GM12878 (cell line): ENCODE measurements at regions not wholly inside any gene's neighbourhood (a gene's known extent, or its start where the extent isn't known, plus 50 kb on each side); places are given as distances from the start of the nearest gene placed in this dataset.

Experiments
- ATAC-seq: fragments of 200-7000 bp; cut with Tn5 transposase; 3 replicates; pipeline ENCODE4 v1.9.1; 2020; ENCODE audit warnings: mild to moderate bottlenecking, moderate library complexity
- BruUV-seq: library from RNA; stranded (reverse); fragments of 400-500 nt; replicated peaks from 2 replicates; lab custom pipeline; 2021; lab: Mats Ljungman, UMichigan
- CTCF ChIA-PET: fragments of 300-600 bp; sonication (Branson Sonifier 250); formaldehyde crosslinking; extraction: SDS; loops from one replicate; lab custom pipeline; 2021; ENCODE audit warnings: inconsistent platforms; lab: Yijun Ruan, JAX
- POLR2A ChIA-PET: fragments of 350-600 bp; formaldehyde crosslinking; extraction: SDS; loops from one replicate; lab custom pipeline; 2021; ENCODE audit warnings: inconsistent platforms; lab: Charles Lee
- RAD21 ChIA-PET: fragments of 300-600 bp; sonication (Branson Sonifier 250); formaldehyde crosslinking; loops from one replicate; lab custom pipeline; 2023; ENCODE audit warnings: antibody characterized with exemption; ENCODE audit not compliant: unreplicated experiment; lab: Charles Lee
- SMC1A ChIA-PET: fragments of 300-600 bp; sonication (Branson Sonifier 250); formaldehyde crosslinking; loops from one replicate; lab custom pipeline; 2023; ENCODE audit not compliant: unreplicated experiment, uncharacterized antibody; lab: Charles Lee
- DNase-seq: peaks from one replicate; pipeline ENCODE4 v3.0.0-alpha.2; 2011; ENCODE audit warnings: low read depth, low spot score
- FAIRE-seq: peaks from 3 replicates; lab custom pipeline; 2011; peaks lifted over from hg19 to GRCh38; lab: Jason Lieb, UNC
- H2AFZ ChIP-seq: 2 replicates; pipeline ENCODE4 v1.6.0; 2011; ENCODE audit warnings: low read depth, low read length, control low read depth; ENCODE audit not compliant: control insufficient read depth
- H3K27ac ChIP-seq: 2 replicates; pipeline ENCODE4 v1.5.1; 2011; ENCODE audit warnings: control low read depth; ENCODE audit not compliant: control insufficient read depth, insufficient read depth
- H3K27me3 ChIP-seq, 2 experiments: replicated peaks in 1 of 2; 2 replicates each; pipeline versions ENCODE4 v1.6.0 to v1.6.1; 2011; ENCODE audit warnings: low read length in 1 of 2; ENCODE audit not compliant: control insufficient read depth in 2 of 2, insufficient read depth in 2 of 2
- H3K36me3 ChIP-seq, 2 experiments: 2 replicates each; pipeline ENCODE4 v1.5.1; 2011; ENCODE audit warnings: low read length in 1 of 2; ENCODE audit not compliant: control insufficient read depth in 2 of 2, insufficient read depth in 2 of 2
- H3K4me1 ChIP-seq: 2 replicates; pipeline ENCODE4 v1.6.1; 2011; ENCODE audit warnings: mild to moderate bottlenecking, low read length, moderate library complexity, mixed read lengths; ENCODE audit not compliant: control insufficient read depth, insufficient read depth
- H3K4me2 ChIP-seq: 2 replicates; pipeline ENCODE4 v1.6.0; 2011; ENCODE audit warnings: control low read depth; ENCODE audit not compliant: control insufficient read depth, insufficient read depth
- H3K4me3 ChIP-seq: fragments of 200-600 bp; sonication (generic); 2 replicates; pipeline ENCODE4 v1.5.1; 2016
- H3K79me2 ChIP-seq: 2 replicates; pipeline ENCODE4 v1.6.0; 2011; ENCODE audit warnings: low read length; ENCODE audit not compliant: control insufficient read depth, insufficient read depth
- H3K9ac ChIP-seq: 2 replicates; pipeline ENCODE4 v1.8.0; 2011; ENCODE audit warnings: low read length, control low read depth, mixed read lengths; ENCODE audit not compliant: control insufficient read depth, insufficient read depth
- H3K9me3 ChIP-seq: replicated peaks from 3 replicates; pipeline ENCODE4 v1.5.1; 2011; ENCODE audit warnings: mild to moderate bottlenecking, low read length; ENCODE audit not compliant: control insufficient read depth, insufficient read depth
- H4K20me1 ChIP-seq: 2 replicates; pipeline ENCODE4 v1.6.0; 2011; ENCODE audit not compliant: control insufficient read depth, insufficient read depth
- BACH1 ChIP-seq: fragments of 450-650 bp; IDR thresholded peaks from 2 replicates; pipeline ENCODE4 v1.6.1; 2017; ENCODE audit warnings: mild to moderate bottlenecking, borderline replicate concordance
- WRNIP1 ChIP-seq: IDR thresholded peaks from 2 replicates; pipeline ENCODE4 v1.6.1; 2011; ENCODE audit warnings: low read depth, low read length, improper control_type of control experiment, borderline replicate concordance
- WGBS: methylation state at CpG from one replicate; pipeline ENCODE4 v1.1.6; 2016; ENCODE audit warnings: low lambda C conversion rate; ENCODE audit not compliant: insufficient replicate concordance, insufficient coverage; ENCODE audit errors: missing lambda C conversion rate; 5-methylcytosine and 5-hydroxymethylcytosine counted together
- in situ Hi-C: fragments of 300-500 bp; cut with MboI; formaldehyde crosslinking; loops from 9 replicates; pipeline ENCODE4 v1.14.3; 2018; ENCODE audit warnings: mixed read lengths
- intact Hi-C: fragments of 100-400 bp; cut with micrococcal nuclease; formaldehyde crosslinking; loops from one replicate; pipeline ENCODE4 v1.14.2; 2022; ENCODE audit not compliant: unreplicated experiment
- TF ChIP-seq, protein P1 (sequence below): fragments of 450-650 bp; IDR thresholded peaks from 2 replicates; pipeline ENCODE4 v1.6.1; 2017; ENCODE audit warnings: borderline replicate concordance
- TF ChIP-seq, protein P2 (sequence below): fragments of 150-350 bp; IDR thresholded peaks from 2 replicates; pipeline ENCODE4 v1.6.1; 2016; ENCODE audit warnings: low read depth, low read length

DNA sequence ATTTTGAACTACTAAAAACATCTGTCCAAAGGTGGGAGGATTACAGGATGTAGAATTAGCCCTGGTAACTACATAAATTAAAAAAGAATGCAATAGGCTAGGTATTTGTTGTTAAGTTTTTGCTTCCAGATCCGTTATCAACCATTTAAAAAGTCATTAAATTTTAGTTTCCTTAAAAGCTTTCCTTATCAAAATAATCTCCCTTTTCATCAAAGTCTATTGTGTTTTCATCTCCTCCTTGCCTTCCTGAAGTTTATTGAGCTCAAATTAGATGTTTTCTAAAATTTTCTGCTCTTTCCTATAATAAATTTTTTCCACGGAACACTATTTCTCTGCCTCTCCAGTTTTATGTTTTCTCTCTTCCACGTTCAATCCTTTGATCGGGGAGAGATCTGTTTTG, 108.6 kb downstream of the MEX3B start:
- no TSS peak for BruUV-seq
- H3K36me3 ChIP-seq = no peaks in the 10 kb centered on the region
- ChIA-PET RAD21 (no interaction called here), SMC1A (no interaction called here), POLR2A (no interaction called here), CTCF (interaction anchor here (0.7 kb wide), 1 partner anchor 456 kb away, joined by 5 read pairs; no protein-coding TSS in a partner anchor)
- 0% methylated on average over 4 of the region's 4 CpGs for WGBS
- H2AFZ ChIP-seq = no peak overlapping the region
- TF ChIP-seq BACH1 (no peak), WRNIP1 (no peak)
- TF ChIP-seq, protein P1, sequence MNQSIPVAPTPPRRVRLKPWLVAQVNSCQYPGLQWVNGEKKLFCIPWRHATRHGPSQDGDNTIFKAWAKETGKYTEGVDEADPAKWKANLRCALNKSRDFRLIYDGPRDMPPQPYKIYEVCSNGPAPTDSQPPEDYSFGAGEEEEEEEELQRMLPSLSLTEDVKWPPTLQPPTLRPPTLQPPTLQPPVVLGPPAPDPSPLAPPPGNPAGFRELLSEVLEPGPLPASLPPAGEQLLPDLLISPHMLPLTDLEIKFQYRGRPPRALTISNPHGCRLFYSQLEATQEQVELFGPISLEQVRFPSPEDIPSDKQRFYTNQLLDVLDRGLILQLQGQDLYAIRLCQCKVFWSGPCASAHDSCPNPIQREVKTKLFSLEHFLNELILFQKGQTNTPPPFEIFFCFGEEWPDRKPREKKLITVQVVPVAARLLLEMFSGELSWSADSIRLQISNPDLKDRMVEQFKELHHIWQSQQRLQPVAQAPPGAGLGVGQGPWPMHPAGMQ = no peak
- TF ChIP-seq, protein P2, sequence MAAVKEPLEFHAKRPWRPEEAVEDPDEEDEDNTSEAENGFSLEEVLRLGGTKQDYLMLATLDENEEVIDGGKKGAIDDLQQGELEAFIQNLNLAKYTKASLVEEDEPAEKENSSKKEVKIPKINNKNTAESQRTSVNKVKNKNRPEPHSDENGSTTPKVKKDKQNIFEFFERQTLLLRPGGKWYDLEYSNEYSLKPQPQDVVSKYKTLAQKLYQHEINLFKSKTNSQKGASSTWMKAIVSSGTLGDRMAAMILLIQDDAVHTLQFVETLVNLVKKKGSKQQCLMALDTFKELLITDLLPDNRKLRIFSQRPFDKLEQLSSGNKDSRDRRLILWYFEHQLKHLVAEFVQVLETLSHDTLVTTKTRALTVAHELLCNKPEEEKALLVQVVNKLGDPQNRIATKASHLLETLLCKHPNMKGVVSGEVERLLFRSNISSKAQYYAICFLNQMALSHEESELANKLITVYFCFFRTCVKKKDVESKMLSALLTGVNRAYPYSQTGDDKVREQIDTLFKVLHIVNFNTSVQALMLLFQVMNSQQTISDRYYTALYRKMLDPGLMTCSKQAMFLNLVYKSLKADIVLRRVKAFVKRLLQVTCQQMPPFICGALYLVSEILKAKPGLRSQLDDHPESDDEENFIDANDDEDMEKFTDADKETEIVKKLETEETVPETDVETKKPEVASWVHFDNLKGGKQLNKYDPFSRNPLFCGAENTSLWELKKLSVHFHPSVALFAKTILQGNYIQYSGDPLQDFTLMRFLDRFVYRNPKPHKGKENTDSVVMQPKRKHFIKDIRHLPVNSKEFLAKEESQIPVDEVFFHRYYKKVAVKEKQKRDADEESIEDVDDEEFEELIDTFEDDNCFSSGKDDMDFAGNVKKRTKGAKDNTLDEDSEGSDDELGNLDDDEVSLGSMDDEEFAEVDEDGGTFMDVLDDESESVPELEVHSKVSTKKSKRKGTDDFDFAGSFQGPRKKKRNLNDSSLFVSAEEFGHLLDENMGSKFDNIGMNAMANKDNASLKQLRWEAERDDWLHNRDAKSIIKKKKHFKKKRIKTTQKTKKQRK = no peak
- H3K27ac ChIP-seq = no peak overlapping the region
- intact Hi-C loops = no loop called here
- no peak overlapping the region for H3K4me3 ChIP-seq
- no peaks in the 10 kb centered on the region for H4K20me1 ChIP-seq
- DNase-seq (no peak), ATAC-seq (no peak), FAIRE-seq (no peak)
- in situ Hi-C loops = loop anchor here (5.0 kb wide), 1 partner anchor 460 kb away; no protein-coding TSS in a partner anchor
- no peak overlapping the region for H3K9ac ChIP-seq
- no peaks in the 10 kb centered on the region for H3K27me3 ChIP-seq
- H3K4me1 ChIP-seq = no peaks in the 10 kb centered on the region
- H3K79me2 ChIP-seq = no peaks in the 10 kb centered on the region
- no peaks in the 10 kb centered on the region; the same call in 2 of the 3 replicates for H3K9me3 ChIP-seq
- no peak overlapping the region for H3K4me2 ChIP-seq
